ENCODE measurements at regions not wholly inside any gene's neighbourhood (a gene's known extent, or its start where the extent isn't known, plus 50 kb on each side); places are given as distances from the start of the nearest gene placed in this dataset.

DNA sequence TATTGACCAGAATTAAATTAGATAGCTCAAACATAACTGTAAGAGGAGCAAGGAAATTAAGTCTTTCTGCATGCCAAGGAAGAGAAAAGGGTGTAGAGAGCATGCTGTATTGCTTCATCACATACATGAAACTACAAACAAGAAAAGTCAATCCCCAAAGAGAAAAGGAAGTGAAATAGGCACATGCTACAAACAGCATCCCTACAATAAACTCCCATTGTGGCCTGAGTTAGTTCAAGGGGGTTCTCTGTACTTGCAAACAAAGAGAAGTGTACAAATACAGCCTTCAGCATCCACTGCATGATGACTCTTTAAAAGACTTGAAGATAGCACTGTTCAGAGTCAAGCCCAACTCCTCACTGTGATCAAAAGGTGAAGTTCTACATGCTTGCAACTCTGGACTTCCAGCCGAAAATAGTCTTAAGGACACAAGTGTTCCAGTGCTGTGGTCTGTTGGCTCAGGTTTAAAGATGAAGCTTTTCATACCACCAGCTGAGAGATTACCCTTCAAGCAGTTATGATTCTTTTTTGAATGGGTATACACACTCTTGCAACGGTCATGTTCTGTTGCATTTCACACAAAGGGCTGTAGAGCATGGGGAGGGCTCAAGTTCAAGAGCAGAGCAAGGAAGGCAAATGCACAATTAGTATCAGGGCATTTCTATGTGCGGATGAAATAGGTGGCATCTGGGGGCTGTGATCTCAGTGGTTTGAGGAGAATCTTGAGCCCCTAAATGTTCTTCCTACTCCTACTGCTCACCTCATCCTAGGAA lies 534.5 kb downstream of the EBF1 start:
- TF ChIP-seq SP1 (CRISPR knock-in tag; conservative IDR thresholded peaks at IDR 0.05) (no peak), ETV6 (CRISPR knock-in tag; IDR thresholded peaks at IDR 0.05) (no peak), EMX1 (CRISPR knock-in tag; IDR thresholded peaks at IDR 0.05) (no peak), ZNF232 (CRISPR knock-in tag; IDR thresholded peaks at IDR 0.05) (no peak), MXD4 (CRISPR knock-in tag; IDR thresholded peaks at IDR 0.05; ENCODE audit: borderline replicate concordance) (no peak)
- TF ChIP-seq, protein P1, sequence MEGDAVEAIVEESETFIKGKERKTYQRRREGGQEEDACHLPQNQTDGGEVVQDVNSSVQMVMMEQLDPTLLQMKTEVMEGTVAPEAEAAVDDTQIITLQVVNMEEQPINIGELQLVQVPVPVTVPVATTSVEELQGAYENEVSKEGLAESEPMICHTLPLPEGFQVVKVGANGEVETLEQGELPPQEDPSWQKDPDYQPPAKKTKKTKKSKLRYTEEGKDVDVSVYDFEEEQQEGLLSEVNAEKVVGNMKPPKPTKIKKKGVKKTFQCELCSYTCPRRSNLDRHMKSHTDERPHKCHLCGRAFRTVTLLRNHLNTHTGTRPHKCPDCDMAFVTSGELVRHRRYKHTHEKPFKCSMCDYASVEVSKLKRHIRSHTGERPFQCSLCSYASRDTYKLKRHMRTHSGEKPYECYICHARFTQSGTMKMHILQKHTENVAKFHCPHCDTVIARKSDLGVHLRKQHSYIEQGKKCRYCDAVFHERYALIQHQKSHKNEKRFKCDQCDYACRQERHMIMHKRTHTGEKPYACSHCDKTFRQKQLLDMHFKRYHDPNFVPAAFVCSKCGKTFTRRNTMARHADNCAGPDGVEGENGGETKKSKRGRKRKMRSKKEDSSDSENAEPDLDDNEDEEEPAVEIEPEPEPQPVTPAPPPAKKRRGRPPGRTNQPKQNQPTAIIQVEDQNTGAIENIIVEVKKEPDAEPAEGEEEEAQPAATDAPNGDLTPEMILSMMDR (IDR thresholded peaks at IDR 0.05): no peak
- TF ChIP-seq, protein P2, sequence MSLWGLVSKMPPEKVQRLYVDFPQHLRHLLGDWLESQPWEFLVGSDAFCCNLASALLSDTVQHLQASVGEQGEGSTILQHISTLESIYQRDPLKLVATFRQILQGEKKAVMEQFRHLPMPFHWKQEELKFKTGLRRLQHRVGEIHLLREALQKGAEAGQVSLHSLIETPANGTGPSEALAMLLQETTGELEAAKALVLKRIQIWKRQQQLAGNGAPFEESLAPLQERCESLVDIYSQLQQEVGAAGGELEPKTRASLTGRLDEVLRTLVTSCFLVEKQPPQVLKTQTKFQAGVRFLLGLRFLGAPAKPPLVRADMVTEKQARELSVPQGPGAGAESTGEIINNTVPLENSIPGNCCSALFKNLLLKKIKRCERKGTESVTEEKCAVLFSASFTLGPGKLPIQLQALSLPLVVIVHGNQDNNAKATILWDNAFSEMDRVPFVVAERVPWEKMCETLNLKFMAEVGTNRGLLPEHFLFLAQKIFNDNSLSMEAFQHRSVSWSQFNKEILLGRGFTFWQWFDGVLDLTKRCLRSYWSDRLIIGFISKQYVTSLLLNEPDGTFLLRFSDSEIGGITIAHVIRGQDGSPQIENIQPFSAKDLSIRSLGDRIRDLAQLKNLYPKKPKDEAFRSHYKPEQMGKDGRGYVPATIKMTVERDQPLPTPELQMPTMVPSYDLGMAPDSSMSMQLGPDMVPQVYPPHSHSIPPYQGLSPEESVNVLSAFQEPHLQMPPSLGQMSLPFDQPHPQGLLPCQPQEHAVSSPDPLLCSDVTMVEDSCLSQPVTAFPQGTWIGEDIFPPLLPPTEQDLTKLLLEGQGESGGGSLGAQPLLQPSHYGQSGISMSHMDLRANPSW (CRISPR knock-in tag; conservative IDR thresholded peaks at IDR 0.05; ENCODE audit: low read depth): no peak
- TF ChIP-seq, protein P3, sequence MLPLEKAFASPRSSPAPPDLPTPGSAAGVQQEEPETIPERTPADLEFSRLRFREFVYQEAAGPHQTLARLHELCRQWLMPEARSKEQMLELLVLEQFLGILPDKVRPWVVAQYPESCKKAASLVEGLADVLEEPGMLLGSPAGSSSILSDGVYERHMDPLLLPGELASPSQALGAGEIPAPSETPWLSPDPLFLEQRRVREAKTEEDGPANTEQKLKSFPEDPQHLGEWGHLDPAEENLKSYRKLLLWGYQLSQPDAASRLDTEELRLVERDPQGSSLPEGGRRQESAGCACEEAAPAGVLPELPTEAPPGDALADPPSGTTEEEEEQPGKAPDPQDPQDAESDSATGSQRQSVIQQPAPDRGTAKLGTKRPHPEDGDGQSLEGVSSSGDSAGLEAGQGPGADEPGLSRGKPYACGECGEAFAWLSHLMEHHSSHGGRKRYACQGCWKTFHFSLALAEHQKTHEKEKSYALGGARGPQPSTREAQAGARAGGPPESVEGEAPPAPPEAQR (CRISPR knock-in tag; IDR thresholded peaks at IDR 0.05): no peak
- TF ChIP-seq, protein P4, sequence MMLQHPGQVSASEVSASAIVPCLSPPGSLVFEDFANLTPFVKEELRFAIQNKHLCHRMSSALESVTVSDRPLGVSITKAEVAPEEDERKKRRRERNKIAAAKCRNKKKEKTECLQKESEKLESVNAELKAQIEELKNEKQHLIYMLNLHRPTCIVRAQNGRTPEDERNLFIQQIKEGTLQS (CRISPR knock-in tag; conservative IDR thresholded peaks at IDR 0.05): no peak
- TF ChIP-seq, protein P5, sequence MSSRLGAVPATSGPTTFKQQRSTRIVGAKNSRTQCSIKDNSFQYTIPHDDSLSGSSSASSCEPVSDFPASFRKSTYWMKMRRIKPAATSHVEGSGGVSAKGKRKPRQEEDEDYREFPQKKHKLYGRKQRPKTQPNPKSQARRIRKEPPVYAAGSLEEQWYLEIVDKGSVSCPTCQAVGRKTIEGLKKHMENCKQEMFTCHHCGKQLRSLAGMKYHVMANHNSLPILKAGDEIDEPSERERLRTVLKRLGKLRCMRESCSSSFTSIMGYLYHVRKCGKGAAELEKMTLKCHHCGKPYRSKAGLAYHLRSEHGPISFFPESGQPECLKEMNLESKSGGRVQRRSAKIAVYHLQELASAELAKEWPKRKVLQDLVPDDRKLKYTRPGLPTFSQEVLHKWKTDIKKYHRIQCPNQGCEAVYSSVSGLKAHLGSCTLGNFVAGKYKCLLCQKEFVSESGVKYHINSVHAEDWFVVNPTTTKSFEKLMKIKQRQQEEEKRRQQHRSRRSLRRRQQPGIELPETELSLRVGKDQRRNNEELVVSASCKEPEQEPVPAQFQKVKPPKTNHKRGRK (CRISPR knock-in tag; IDR thresholded peaks at IDR 0.05; ENCODE audit: borderline replicate concordance): no peak

Measured in WTC11 (cell line).